ENCODE measurements at regions not wholly inside any gene's neighbourhood (a gene's known extent, or its start where the extent isn't known, plus 50 kb on each side); places are given as distances from the start of the nearest gene placed in this dataset.

- H3K27me3 ChIP-seq (ENCODE audit: insufficient read depth, low read length) = no peaks in the 10 kb centered on the region
- peaks cover 6 to 12% of the 10 kb centered on the region in 2 experiments for H3K9me3 Mint-ChIP-seq
- 0 out of 7 replicates have a peak overlapping the region, but pooled peaks of 1 of the 3 experiments have one; percentile 9 for H3K27ac Mint-ChIP-seq
- no peak overlapping the region for H2BK120ac ChIP-seq (ENCODE audit: low read depth, low read length, poor library complexity, severe bottlenecking)
- H3K4ac ChIP-seq (ENCODE audit: low read depth, low read length) = no peak overlapping the region
- no peak overlapping the region for H2BK20ac ChIP-seq (ENCODE audit: low read depth, low read length, poor library complexity, severe bottlenecking)
- H3K23ac ChIP-seq (ENCODE audit: insufficient read length, low read depth, low read length) = no peak overlapping the region
- H3K4me1 Mint-ChIP-seq = peaks cover 10 to 14% of the 10 kb centered on the region in 2 experiments
- no peak for DNase-seq
- no peak overlapping the region for H3K9ac ChIP-seq (ENCODE audit: extremely low read depth, insufficient read length, low read length)
- WGBS (ENCODE audit: extremely low coverage, insufficient read length, low lambda C conversion rate) = no CpG with 5 or more reads among the region's 10 CpGs
- no peaks in the 10 kb centered on the region for H4K20me1 ChIP-seq (ENCODE audit: control insufficient read depth, insufficient read depth, insufficient read length)
- H3K79me2 ChIP-seq (ENCODE audit: insufficient read depth, low read length) = no peaks in the 10 kb centered on the region
- no peak overlapping the region for H3K4me2 ChIP-seq (ENCODE audit: insufficient read depth, insufficient read length, low read length)
- no peak overlapping the region for H2AFZ ChIP-seq (ENCODE audit: low read length)
- no peaks in the 10 kb centered on the region; the same call in 1 of the 2 replicates for H3K4me1 ChIP-seq (ENCODE audit: insufficient read depth, low read length)
- H3K56ac ChIP-seq (ENCODE audit: insufficient read length, low read depth, low read length) = no peak overlapping the region
- no peak overlapping the region for H4K5ac ChIP-seq (ENCODE audit: insufficient read length, low read depth, low read length)
- no peak overlapping the region for H3K4me3 Mint-ChIP-seq
- H3K79me1 ChIP-seq (ENCODE audit: insufficient read depth, low read depth, low read length, poor library complexity, severe bottlenecking) = no peaks in the 10 kb centered on the region
- no peaks in the 10 kb centered on the region for H3K27me3 Mint-ChIP-seq (ENCODE audit: low read depth)
- H4K8ac ChIP-seq (replicated peaks; ENCODE audit: insufficient read length, low read depth, low read length) = no peak overlapping the region
- H3K27ac ChIP-seq (ENCODE audit: insufficient read length, low read depth, low read length) = no peak overlapping the region
- no peak overlapping the region for H2AK5ac ChIP-seq (ENCODE audit: insufficient read length, low read length)
- no peak overlapping the region for H2BK5ac ChIP-seq (ENCODE audit: insufficient read length, low read length)
- H4K91ac ChIP-seq (ENCODE audit: insufficient read length, low read depth, low read length) = no peak overlapping the region
- H3K9me3 ChIP-seq (ENCODE audit: control insufficient read depth, low read depth, low read length) = no peaks in the 10 kb centered on the region
- TF ChIP-seq CTCF (conservative IDR thresholded peaks at IDR 0.05) = no peak
- no peak overlapping the region for H2BK12ac ChIP-seq (ENCODE audit: insufficient read length, low read depth, low read length)
- H3T11ph ChIP-seq (ENCODE audit: low read length) = no peak overlapping the region
- no peak overlapping the region for H2BK15ac ChIP-seq (ENCODE audit: low read depth, low read length)
- no peak overlapping the region for H3K14ac ChIP-seq (ENCODE audit: insufficient read depth, low read length)
- no peak overlapping the region for H3K18ac ChIP-seq (ENCODE audit: insufficient read length, low read depth, low read length)
- peaks cover 0 to 16% (median 2%) of the 10 kb centered on the region in 3 experiments; a peak in 4 of 7 replicates for H3K36me3 Mint-ChIP-seq (ENCODE audit: insufficient read depth in 1 of 3, low read depth in 3 of 3)
- H3K23me2 ChIP-seq (ENCODE audit: insufficient read length, low read depth, low read length, poor library complexity, severe bottlenecking) = no peaks in the 10 kb centered on the region
These were observed 152.4 kb upstream of the COL21A1 start for GRCh38 chr6:56399672-56400263.
